Activated B cell treated with CpG ODN at 0.5 μM for 24 hours (primary cell): ENCODE measurements at regions not wholly inside any gene's neighbourhood (a gene's known extent, or its start where the extent isn't known, plus 50 kb on each side); places are given as distances from the start of the nearest gene placed in this dataset.
"Not testable (repeated sequence)": the region's sequence is repeated elsewhere in the genome, so short reads cannot be mapped to it uniquely, and the experiment has no call there.

Experiments used
- ATAC-seq: fragments of 200-7000 bp; cut with Tn5 transposase; one replicate; pipeline ENCODE4 v1.10.0; 2021; ENCODE audit warnings: low read depth, mild to moderate bottlenecking, moderate library complexity
- CTCF ChIA-PET: fragments of 350-600 bp; sonication (Branson Sonifier 250); formaldehyde crosslinking; loops from one replicate; lab custom pipeline; 2021; ENCODE audit warnings: antibody characterized with exemption; lab: Charles Lee
- POLR2A ChIA-PET: fragments of 350-600 bp; sonication (Branson Sonifier 250); formaldehyde crosslinking; loops from one replicate; lab custom pipeline; 2021; ENCODE audit warnings: antibody characterized with exemption; lab: Charles Lee
- DNase-seq: peaks from one replicate; pipeline ENCODE4 v3.0.0; 2022
- H3K27ac Mint-ChIP-seq: one replicate; pipeline ENCODE4 v1.8.0; 2020; ENCODE audit warnings: mixed read lengths
- H3K27me3 Mint-ChIP-seq: one replicate; pipeline ENCODE4 v1.8.0; 2021; ENCODE audit warnings: mixed read lengths
- H3K36me3 Mint-ChIP-seq: one replicate; pipeline ENCODE4 v1.8.0; 2021; ENCODE audit warnings: low read depth, mixed read lengths
- H3K4me1 Mint-ChIP-seq: one replicate; pipeline ENCODE4 v1.8.0; 2021; ENCODE audit warnings: mixed read lengths
- H3K4me3 Mint-ChIP-seq: one replicate; pipeline ENCODE4 v1.8.0; 2020; ENCODE audit warnings: mild to moderate bottlenecking, mixed read lengths
- H3K9me3 Mint-ChIP-seq: one replicate; pipeline ENCODE4 v1.8.0; 2020; ENCODE audit warnings: mixed read lengths
- intact Hi-C: fragments of 100-400 bp; cut with micrococcal nuclease; formaldehyde crosslinking; loops from one replicate; pipeline ENCODE4 v1.15.1; 2024
- TF ChIP-seq, protein P1 (sequence below): fragments of 200-600 bp; IDR thresholded peaks from one replicate; pipeline ENCODE4 v1.8.0; 2022; ENCODE audit warnings: antibody characterized with exemption, mild to moderate bottlenecking

GRCh38 chr4:167873496-167873895, 218.8 kb upstream of the ANXA10 start:
- TF ChIP-seq, protein P1, sequence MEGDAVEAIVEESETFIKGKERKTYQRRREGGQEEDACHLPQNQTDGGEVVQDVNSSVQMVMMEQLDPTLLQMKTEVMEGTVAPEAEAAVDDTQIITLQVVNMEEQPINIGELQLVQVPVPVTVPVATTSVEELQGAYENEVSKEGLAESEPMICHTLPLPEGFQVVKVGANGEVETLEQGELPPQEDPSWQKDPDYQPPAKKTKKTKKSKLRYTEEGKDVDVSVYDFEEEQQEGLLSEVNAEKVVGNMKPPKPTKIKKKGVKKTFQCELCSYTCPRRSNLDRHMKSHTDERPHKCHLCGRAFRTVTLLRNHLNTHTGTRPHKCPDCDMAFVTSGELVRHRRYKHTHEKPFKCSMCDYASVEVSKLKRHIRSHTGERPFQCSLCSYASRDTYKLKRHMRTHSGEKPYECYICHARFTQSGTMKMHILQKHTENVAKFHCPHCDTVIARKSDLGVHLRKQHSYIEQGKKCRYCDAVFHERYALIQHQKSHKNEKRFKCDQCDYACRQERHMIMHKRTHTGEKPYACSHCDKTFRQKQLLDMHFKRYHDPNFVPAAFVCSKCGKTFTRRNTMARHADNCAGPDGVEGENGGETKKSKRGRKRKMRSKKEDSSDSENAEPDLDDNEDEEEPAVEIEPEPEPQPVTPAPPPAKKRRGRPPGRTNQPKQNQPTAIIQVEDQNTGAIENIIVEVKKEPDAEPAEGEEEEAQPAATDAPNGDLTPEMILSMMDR: no peak
- DNase-seq: no peak
- Mint-ChIP-seq H3K27me3 (no peaks in the 10 kb centered on the region), H3K27ac (no peak overlapping the region), H3K4me3 (no peak overlapping the region), H3K36me3 (no peaks in the 10 kb centered on the region), H3K4me1 (no peaks in the 10 kb centered on the region), H3K9me3 (no peaks in the 10 kb centered on the region)
- intact Hi-C loops: no loop called here
- ATAC-seq: no peak
- CTCF ChIA-PET: no interaction called here
- POLR2A ChIA-PET: no interaction called here

GRCh38 chr4:167876091-167876490, 216.2 kb upstream of the ANXA10 start:
- H3K27me3 Mint-ChIP-seq, DNase-seq, H3K9me3 Mint-ChIP-seq, H3K27ac Mint-ChIP-seq, H3K4me1 Mint-ChIP-seq, H3K4me3 Mint-ChIP-seq, CTCF ChIA-PET, H3K36me3 Mint-ChIP-seq, POLR2A ChIA-PET, intact Hi-C loops, ATAC-seq: not testable (repeated sequence)

DNA sequence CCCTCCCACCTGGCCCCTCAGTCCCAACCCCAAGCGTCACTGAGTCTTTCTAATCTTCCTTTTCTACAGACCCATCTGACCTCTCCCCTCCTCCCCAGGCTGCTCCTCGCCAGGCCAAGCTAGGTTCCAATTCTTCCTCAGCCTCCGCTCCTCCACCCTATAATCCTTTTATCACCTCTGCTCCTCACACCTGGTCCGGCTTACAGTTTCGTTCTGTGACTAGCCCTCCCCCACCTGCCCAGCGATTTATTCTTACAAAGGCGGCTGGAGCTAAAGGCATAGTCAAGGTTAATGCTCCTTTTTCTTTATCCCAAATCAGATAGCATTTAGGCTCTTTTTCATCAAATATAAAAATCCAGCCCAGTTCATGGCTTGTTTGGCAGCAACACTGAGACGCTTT, 214.5 kb upstream of the ANXA10 start:
- H3K9me3 Mint-ChIP-seq, H3K27me3 Mint-ChIP-seq, POLR2A ChIA-PET, CTCF ChIA-PET, H3K27ac Mint-ChIP-seq, DNase-seq, intact Hi-C loops, H3K36me3 Mint-ChIP-seq, ATAC-seq, H3K4me1 Mint-ChIP-seq, H3K4me3 Mint-ChIP-seq: not testable (repeated sequence)

- H3K27ac Mint-ChIP-seq: no peak overlapping the region
- TF ChIP-seq, protein P1: no peak
- ATAC-seq (no peak), DNase-seq (no peak)
- POLR2A ChIA-PET: no interaction called here
- no peaks in the 10 kb centered on the region for H3K4me1 Mint-ChIP-seq
- H3K36me3 Mint-ChIP-seq: no peaks in the 10 kb centered on the region
- H3K27me3 Mint-ChIP-seq: no peaks in the 10 kb centered on the region
- no peaks in the 10 kb centered on the region for H3K9me3 Mint-ChIP-seq
- intact Hi-C loops: no loop called here
- H3K4me3 Mint-ChIP-seq: no peak overlapping the region
- CTCF ChIA-PET: no interaction called here
Observed at GRCh38 chr4:167883266-167883665, 209.1 kb upstream of the ANXA10 start.

GRCh38 chr4:167885071-167885470, 207.3 kb upstream of the ANXA10 start:
- Mint-ChIP-seq H3K4me3 (no peak overlapping the region), H3K9me3 (no peaks in the 10 kb centered on the region), H3K4me1 (no peaks in the 10 kb centered on the region), H3K27me3 (no peaks in the 10 kb centered on the region), H3K27ac (no peak overlapping the region), H3K36me3 (no peaks in the 10 kb centered on the region)
- DNase-seq (no peak), ATAC-seq (no peak)
- ChIA-PET POLR2A (no interaction called here), CTCF (no interaction called here)
- TF ChIP-seq, protein P1: no peak
- intact Hi-C loops: no loop called here

DNA sequence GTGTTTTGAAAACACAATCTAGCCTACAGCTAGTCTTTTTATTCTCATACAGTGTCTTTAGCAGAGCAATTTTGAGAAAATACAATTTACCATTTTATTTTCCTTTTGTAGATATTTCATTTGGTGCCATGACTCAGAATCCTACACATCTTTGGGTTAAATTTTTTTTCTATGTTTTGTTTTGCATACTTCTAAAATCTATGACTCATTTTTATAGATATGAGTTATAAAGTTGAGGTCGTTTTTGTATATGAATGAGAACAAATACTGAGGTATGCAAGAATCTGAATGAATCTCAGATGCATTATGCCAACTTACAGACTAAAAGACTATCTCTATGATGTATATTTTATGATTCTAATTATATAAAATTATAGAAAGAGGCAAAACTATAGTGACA, 206.5 kb upstream of the ANXA10 start:
- intact Hi-C loops: no loop called here
- ATAC-seq (no peak), DNase-seq (no peak)
- no peaks in the 10 kb centered on the region for H3K36me3 Mint-ChIP-seq
- no peaks in the 10 kb centered on the region for H3K9me3 Mint-ChIP-seq
- no peaks in the 10 kb centered on the region for H3K4me1 Mint-ChIP-seq
- POLR2A ChIA-PET: no interaction called here
- TF ChIP-seq, protein P1: no peak
- H3K27ac Mint-ChIP-seq: no peak overlapping the region
- H3K27me3 Mint-ChIP-seq: no peaks in the 10 kb centered on the region
- H3K4me3 Mint-ChIP-seq: no peak overlapping the region
- CTCF ChIA-PET: no interaction called here
